Smooth muscle cell (in vitro differentiated cells): ENCODE measurements at regions not wholly inside any gene's neighbourhood (a gene's known extent, or its start where the extent isn't known, plus 50 kb on each side); places are given as distances from the start of the nearest gene placed in this dataset.

ENCODE experiments used
- DNase-seq: peaks from one replicate; lab custom pipeline; 2025; ENCODE audit not compliant: unreplicated experiment; lab: John Stamatoyannopoulos, UW
- H2AFZ ChIP-seq: fragments of 200-600 bp; sonication (generic); 2 replicates; pipeline ENCODE4 v1.6.0; 2016; ENCODE audit warnings: antibody characterized with exemption, low read depth, mild to moderate bottlenecking
- H3F3A ChIP-seq: fragments of 200-600 bp; sonication (generic); 2 replicates; pipeline ENCODE4 v1.6.0; 2017; ENCODE audit warnings: antibody characterized with exemption, low read depth
- H3K27ac ChIP-seq: fragments of 200-600 bp; sonication (generic); 2 replicates; pipeline ENCODE4 v1.5.1; 2016; ENCODE audit warnings: low read depth, mild to moderate bottlenecking
- H3K27me3 ChIP-seq: fragments of 200-600 bp; sonication (generic); 2 replicates; pipeline ENCODE4 v1.6.1; 2016; ENCODE audit warnings: low read depth, mild to moderate bottlenecking
- H3K36me3 ChIP-seq: fragments of 200-600 bp; sonication (generic); 2 replicates; pipeline ENCODE4 v1.5.1; 2016; ENCODE audit warnings: low read depth
- H3K4me1 ChIP-seq: fragments of 200-600 bp; sonication (generic); 2 replicates; pipeline ENCODE4 v1.5.1; 2016; ENCODE audit warnings: low read depth
- H3K4me2 ChIP-seq: fragments of 200-600 bp; sonication (generic); 2 replicates; pipeline ENCODE4 v1.6.0; 2016; ENCODE audit warnings: mild to moderate bottlenecking
- H3K4me3 ChIP-seq: fragments of 200-600 bp; sonication (generic); 2 replicates; pipeline ENCODE4 v1.5.1; 2016; ENCODE audit warnings: mild to moderate bottlenecking
- H3K79me2 ChIP-seq: fragments of 200-600 bp; sonication (generic); 2 replicates; pipeline ENCODE4 v1.6.0; 2016; ENCODE audit warnings: low read depth, mild to moderate bottlenecking
- H3K9ac ChIP-seq: fragments of 200-600 bp; sonication (generic); 2 replicates; pipeline ENCODE4 v1.6.0; 2016; ENCODE audit warnings: low read depth
- H3K9me3 ChIP-seq: fragments of 200-600 bp; sonication (generic); replicated peaks from 2 replicates; pipeline ENCODE4 v1.5.1; 2016; ENCODE audit warnings: low read depth
- H4K20me1 ChIP-seq: fragments of 200-600 bp; sonication (generic); 2 replicates; pipeline ENCODE4 v1.6.0; 2016; ENCODE audit warnings: low read depth
- WGBS: methylation state at CpG from one replicate; pipeline ENCODE4 v1.1.7; 2016; ENCODE audit warnings: low lambda C conversion rate; 5-methylcytosine and 5-hydroxymethylcytosine counted together
- TF ChIP-seq, protein P1 (sequence below): fragments of 200-600 bp; sonication (generic); IDR thresholded peaks from 2 replicates; pipeline ENCODE4 v1.5.1; 2017; ENCODE audit warnings: borderline replicate concordance, mild to moderate bottlenecking, antibody characterized with exemption; ENCODE audit not compliant: insufficient read depth, poor library complexity, severe bottlenecking

DNA sequence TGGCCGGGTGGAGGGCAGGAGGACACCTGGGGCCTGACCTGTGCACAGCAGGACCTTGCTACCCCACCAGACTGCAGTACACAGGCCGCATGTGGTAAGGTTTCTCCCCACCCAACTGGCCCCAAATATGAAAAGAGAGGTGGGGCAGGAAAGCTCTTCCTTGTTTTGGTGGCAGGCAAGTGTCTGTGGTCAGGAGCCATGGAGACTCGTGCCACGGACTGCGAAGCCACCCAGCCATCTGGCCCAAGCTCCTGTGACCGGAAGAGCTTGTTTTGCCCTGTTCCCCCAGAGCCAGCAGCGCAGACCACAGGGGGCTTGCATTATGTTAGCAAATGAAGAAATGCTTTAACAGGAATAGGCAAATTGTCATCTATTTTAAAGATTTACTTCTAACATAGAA, 54.9 kb downstream of the OLIG1 start:
- 95% methylated on average over 7 of the region's 7 CpGs for WGBS

DNA sequence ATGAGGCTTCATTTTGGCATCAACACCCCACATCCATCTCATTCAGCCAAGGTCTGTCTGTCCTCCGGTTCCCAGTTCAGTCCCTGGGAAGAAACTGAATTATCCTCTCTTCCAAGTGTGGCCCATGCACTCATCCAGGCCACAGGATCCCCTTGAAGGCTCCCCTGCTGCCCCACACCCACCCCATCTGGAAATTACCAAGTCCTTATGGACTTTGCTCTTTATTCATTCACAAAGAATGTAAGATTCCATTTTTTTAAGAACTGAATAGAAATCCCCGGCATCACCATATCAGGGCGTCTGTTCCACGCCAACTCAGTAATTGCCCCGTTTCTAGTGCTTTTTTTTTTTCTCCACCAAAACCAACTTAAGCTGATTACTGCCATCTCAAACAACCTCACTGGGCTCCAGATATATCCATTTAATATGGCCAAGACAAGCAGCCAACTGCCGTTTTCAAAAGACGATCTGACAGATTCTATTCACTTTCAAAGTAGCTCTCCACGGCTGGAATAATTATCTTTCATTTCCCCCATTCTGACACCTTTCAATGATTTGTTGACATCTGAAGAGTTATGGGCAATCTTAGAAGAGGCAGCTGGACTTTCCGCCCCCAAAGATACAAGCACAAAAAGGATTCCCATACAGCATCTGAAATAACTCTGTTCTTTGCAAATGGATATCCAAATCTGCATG, 55.9 kb downstream of the OLIG1 start:
- Histone ChIP-seq H3K9ac (no peak overlapping the region), H3K27me3 (peaks cover 37% of the 10 kb centered on the region), H3K4me2 (no peak overlapping the region), H2AFZ (no peak overlapping the region), H3K4me1 (peaks cover 4% of the 10 kb centered on the region), H3K79me2 (no peaks in the 10 kb centered on the region), H3K9me3 (no peaks in the 10 kb centered on the region), H3K4me3 (no peak overlapping the region), H3F3A (no peaks in the 10 kb centered on the region), H4K20me1 (no peaks in the 10 kb centered on the region), H3K36me3 (no peaks in the 10 kb centered on the region), H3K27ac (no peak overlapping the region)
- TF ChIP-seq, protein P1, sequence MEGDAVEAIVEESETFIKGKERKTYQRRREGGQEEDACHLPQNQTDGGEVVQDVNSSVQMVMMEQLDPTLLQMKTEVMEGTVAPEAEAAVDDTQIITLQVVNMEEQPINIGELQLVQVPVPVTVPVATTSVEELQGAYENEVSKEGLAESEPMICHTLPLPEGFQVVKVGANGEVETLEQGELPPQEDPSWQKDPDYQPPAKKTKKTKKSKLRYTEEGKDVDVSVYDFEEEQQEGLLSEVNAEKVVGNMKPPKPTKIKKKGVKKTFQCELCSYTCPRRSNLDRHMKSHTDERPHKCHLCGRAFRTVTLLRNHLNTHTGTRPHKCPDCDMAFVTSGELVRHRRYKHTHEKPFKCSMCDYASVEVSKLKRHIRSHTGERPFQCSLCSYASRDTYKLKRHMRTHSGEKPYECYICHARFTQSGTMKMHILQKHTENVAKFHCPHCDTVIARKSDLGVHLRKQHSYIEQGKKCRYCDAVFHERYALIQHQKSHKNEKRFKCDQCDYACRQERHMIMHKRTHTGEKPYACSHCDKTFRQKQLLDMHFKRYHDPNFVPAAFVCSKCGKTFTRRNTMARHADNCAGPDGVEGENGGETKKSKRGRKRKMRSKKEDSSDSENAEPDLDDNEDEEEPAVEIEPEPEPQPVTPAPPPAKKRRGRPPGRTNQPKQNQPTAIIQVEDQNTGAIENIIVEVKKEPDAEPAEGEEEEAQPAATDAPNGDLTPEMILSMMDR: no peak
- 78% methylated on average over 9 of the region's 9 CpGs for WGBS
- DNase-seq: no peak

More for the DNA sequence above, 54.9 kb downstream of the OLIG1 start:
- H3K36me3 ChIP-seq: no peaks in the 10 kb centered on the region
- H3K27ac ChIP-seq: no peak overlapping the region
- H3K4me2 ChIP-seq: no peak overlapping the region
- H3K9ac ChIP-seq: no peak overlapping the region
- H3K79me2 ChIP-seq: no peaks in the 10 kb centered on the region
- H2AFZ ChIP-seq: no peak overlapping the region
- DNase-seq: no peak
- H4K20me1 ChIP-seq: no peaks in the 10 kb centered on the region
- H3K4me3 ChIP-seq: no peak overlapping the region
- no peaks in the 10 kb centered on the region for H3K9me3 ChIP-seq
- TF ChIP-seq, protein P1: no peak
- H3K27me3 ChIP-seq: peaks cover 31% of the 10 kb centered on the region
- peaks cover 4% of the 10 kb centered on the region for H3K4me1 ChIP-seq
- no peaks in the 10 kb centered on the region for H3F3A ChIP-seq

DNA sequence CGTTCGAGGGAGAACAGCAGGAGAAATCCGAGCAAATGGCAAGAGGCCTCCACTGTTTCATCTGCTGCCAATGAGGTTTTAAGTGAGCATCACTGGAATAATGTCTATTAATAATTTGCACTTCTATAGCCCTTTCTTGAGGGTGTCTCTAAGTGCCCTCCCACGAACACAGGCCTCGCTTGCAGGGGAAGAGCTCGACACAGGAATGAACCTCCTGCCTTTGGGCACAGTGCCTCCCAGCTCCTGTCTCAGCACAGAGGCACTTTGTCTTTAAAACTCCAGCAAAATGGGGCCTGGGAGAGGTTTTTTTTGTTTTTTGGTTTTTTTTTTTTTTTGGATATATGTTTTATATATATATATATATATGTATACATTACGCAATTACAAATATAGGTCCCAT, 56.6 kb downstream of the OLIG1 start:
- no peak overlapping the region for H3K27ac ChIP-seq
- peaks cover 39% of the 10 kb centered on the region for H3K27me3 ChIP-seq
- no peak overlapping the region for H3K9ac ChIP-seq
- no peaks in the 10 kb centered on the region for H3K36me3 ChIP-seq
- H3K79me2 ChIP-seq: no peaks in the 10 kb centered on the region
- H4K20me1 ChIP-seq: no peaks in the 10 kb centered on the region
- peak overlapping the region; percentile 91 for H3K4me2 ChIP-seq
- no peak for DNase-seq
- H2AFZ ChIP-seq: no peak overlapping the region
- peaks cover 4% of the 10 kb centered on the region for H3K4me1 ChIP-seq
- no peak overlapping the region for H3K4me3 ChIP-seq
- WGBS: 90% methylated on average over 7 of the region's 7 CpGs
- TF ChIP-seq, protein P1: no peak
- no peaks in the 10 kb centered on the region for H3K9me3 ChIP-seq
- H3F3A ChIP-seq: no peaks in the 10 kb centered on the region

DNA sequence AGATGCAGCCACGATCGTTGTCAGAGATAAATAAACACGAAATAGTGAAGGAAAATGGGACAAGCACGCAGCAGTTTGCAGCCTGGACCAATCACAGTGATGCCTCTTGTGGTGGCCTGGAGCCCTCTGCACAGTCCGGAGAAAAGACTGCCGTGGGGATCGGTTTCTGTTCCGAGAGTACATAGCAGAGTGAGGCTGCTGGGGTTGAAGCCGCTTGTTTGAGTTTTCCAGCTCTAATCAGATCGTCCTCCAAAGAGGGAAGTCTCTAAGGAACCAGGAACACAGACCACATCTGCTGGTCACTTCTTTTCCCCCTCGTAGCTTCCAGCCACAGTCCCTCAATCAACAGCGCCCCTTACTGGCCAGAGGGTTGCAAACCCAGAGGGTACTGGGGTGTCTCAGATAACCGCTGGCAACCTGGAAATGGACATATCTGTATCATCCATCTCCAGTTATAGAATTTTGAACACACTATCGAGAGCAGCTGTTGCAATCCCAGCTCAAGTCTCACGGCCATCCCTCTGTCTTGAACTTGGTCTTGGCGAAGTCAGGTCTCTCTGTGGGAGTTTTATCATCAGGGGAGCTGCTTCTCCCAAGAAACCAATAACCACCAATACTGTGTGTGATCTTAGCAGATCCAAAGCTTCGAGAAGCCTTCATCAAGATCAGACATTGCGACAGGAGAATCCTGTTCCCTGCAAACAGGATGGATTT, 57.4 kb downstream of the OLIG1 start:
- H3F3A ChIP-seq: no peaks in the 10 kb centered on the region
- H3K4me3 ChIP-seq: peak overlapping the region; percentile 53
- DNase-seq: peak; percentile 17
- peak overlapping the region; percentile 91 for H3K4me2 ChIP-seq
- H3K79me2 ChIP-seq: no peaks in the 10 kb centered on the region
- TF ChIP-seq, protein P1: peak; percentile 89
- H3K27me3 ChIP-seq: peaks cover 42% of the 10 kb centered on the region
- H3K27ac ChIP-seq: no peak overlapping the region
- 9% methylated on average over 18 of the region's 18 CpGs for WGBS
- no peak overlapping the region for H3K9ac ChIP-seq
- H3K4me1 ChIP-seq: peaks cover 4% of the 10 kb centered on the region
- peak overlapping the region; percentile 96 for H2AFZ ChIP-seq
- no peaks in the 10 kb centered on the region for H3K9me3 ChIP-seq
- no peaks in the 10 kb centered on the region for H4K20me1 ChIP-seq
- no peaks in the 10 kb centered on the region for H3K36me3 ChIP-seq
